K562 (cell line): ENCODE measurements at regions not wholly inside any gene's neighbourhood (a gene's known extent, or its start where the extent isn't known, plus 50 kb on each side); places are given as distances from the start of the nearest gene placed in this dataset.

Experiments
- FOXJ3 ChIP-seq: sonication (generic); formaldehyde crosslinking; IDR thresholded peaks from 2 replicates; pipeline ENCODE4 v1.4.0; 2020; ENCODE audit warnings: mild to moderate bottlenecking, missing genetic modification reagents
- JUND ChIP-seq, 2 experiments: IDR thresholded peaks; 2 replicates in 1 of 2; 3 replicates in 1 of 2; pipeline ENCODE4 v1.6.1; 2011; ENCODE audit warnings: borderline replicate concordance in 2 of 2, low read depth in 2 of 2, low read length in 2 of 2, improper control_type of control experiment in 1 of 2, missing biosample characterization in 1 of 2, missing genetic modification characterization in 1 of 2, missing genetic modification reagents in 1 of 2
- MCM7 ChIP-seq, 2 experiments: fragments of 450-650 bp; IDR thresholded peaks; 2 replicates each; pipeline ENCODE4 v1.6.1; 2016 to 2018
- NCOA6 ChIP-seq: fragments of 450-650 bp; IDR thresholded peaks from 2 replicates; pipeline ENCODE4 v1.6.1; 2017; ENCODE audit warnings: mild to moderate bottlenecking
- PCBP1 ChIP-seq: fragments of 200-400 bp; formaldehyde crosslinking; IDR thresholded peaks from 2 replicates; pipeline ENCODE4 v1.6.1; 2018; ENCODE audit warnings: mild to moderate bottlenecking, low read depth, low read length; ENCODE audit not compliant: poor library complexity, severe bottlenecking
- POLR2A ChIP-seq: fragments of 450-650 bp; conservative IDR thresholded peaks from 2 replicates; pipeline ENCODE4 v1.6.1; 2016
- POLR2H ChIP-seq: IDR thresholded peaks from 2 replicates; pipeline ENCODE4 v1.6.1; 2016; ENCODE audit warnings: missing genetic modification characterization, low read depth, mild to moderate bottlenecking, control low read depth, missing compliant biosample characterization, moderate library complexity
- POLR3G ChIP-seq: IDR thresholded peaks from 2 replicates; pipeline ENCODE4 v1.6.1; 2011; ENCODE audit not compliant: insufficient read length, insufficient replicate concordance; ENCODE audit errors: extremely low read depth
- TF ChIP-seq, protein P1 (sequence below): fragments of 450-650 bp; conservative IDR thresholded peaks from 2 replicates; pipeline ENCODE4 v1.6.1; 2016; ENCODE audit warnings: missing genetic modification characterization, low read depth, mild to moderate bottlenecking, control low read depth, missing compliant biosample characterization
- TF ChIP-seq, protein P2 (sequence below): fragments of 150-350 bp; conservative IDR thresholded peaks from 2 replicates; pipeline ENCODE4 v1.6.1; 2014; ENCODE audit warnings: low read length
- TF ChIP-seq, protein P3 (sequence below), 3 experiments: IDR thresholded peaks in 2 of 3; conservative IDR thresholded peaks in 1 of 3; 2 replicates each; pipeline ENCODE4 v1.5.1; 2011 to 2012; ENCODE audit warnings: low read length in 3 of 3, mild to moderate bottlenecking in 3 of 3, control low read depth in 2 of 3, improper control_type of control experiment in 1 of 3, inconsistent platforms in 1 of 3, low read depth in 1 of 3, mixed read lengths in 1 of 3, moderate library complexity in 1 of 3; ENCODE audit not compliant: insufficient read depth in 2 of 3
- TF ChIP-seq, protein P4 (sequence below): sonication (generic); formaldehyde crosslinking; IDR thresholded peaks from 2 replicates; pipeline ENCODE4 v1.5.0; 2020; ENCODE audit warnings: missing genetic modification reagents

DNA sequence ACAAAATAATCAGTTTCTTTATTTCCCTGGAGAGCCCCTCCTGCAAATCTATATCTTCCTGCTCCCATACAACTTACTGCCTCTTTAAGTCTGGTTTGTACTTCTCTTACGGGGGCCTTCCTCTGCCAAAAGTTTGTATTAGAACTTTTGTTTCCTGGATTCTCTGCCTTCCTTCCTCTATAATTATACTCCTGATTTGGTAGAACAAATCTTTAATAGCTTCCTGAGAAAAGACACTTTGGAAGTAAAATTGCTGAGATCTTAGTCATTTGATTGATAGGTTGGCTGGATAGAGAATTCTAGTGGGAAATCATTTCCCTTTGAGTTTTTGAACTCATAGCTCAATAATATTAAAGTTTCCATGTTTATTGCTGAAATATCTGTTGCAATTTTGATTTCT lies 499.2 kb downstream of the RAB38 start:
- TF ChIP-seq, protein P1, sequence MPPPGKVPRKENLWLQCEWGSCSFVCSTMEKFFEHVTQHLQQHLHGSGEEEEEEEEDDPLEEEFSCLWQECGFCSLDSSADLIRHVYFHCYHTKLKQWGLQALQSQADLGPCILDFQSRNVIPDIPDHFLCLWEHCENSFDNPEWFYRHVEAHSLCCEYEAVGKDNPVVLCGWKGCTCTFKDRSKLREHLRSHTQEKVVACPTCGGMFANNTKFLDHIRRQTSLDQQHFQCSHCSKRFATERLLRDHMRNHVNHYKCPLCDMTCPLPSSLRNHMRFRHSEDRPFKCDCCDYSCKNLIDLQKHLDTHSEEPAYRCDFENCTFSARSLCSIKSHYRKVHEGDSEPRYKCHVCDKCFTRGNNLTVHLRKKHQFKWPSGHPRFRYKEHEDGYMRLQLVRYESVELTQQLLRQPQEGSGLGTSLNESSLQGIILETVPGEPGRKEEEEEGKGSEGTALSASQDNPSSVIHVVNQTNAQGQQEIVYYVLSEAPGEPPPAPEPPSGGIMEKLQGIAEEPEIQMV (tag): no peak
- TF ChIP-seq POLR2A (no peak), JUND (IDR thresholded peaks at IDR 0.05; ENCODE audit: borderline replicate concordance, low read depth, low read length) (no peak), JUND (tag; IDR thresholded peaks at IDR 0.05; ENCODE audit: borderline replicate concordance, low read depth, low read length) (no peak), PCBP1 (no peak), NCOA6 (no peak), MCM7 (IDR thresholded peaks at IDR 0.05) (no peak), FOXJ3 (no peak), POLR2H (no peak), POLR3G (no peak)
- TF ChIP-seq, protein P2, sequence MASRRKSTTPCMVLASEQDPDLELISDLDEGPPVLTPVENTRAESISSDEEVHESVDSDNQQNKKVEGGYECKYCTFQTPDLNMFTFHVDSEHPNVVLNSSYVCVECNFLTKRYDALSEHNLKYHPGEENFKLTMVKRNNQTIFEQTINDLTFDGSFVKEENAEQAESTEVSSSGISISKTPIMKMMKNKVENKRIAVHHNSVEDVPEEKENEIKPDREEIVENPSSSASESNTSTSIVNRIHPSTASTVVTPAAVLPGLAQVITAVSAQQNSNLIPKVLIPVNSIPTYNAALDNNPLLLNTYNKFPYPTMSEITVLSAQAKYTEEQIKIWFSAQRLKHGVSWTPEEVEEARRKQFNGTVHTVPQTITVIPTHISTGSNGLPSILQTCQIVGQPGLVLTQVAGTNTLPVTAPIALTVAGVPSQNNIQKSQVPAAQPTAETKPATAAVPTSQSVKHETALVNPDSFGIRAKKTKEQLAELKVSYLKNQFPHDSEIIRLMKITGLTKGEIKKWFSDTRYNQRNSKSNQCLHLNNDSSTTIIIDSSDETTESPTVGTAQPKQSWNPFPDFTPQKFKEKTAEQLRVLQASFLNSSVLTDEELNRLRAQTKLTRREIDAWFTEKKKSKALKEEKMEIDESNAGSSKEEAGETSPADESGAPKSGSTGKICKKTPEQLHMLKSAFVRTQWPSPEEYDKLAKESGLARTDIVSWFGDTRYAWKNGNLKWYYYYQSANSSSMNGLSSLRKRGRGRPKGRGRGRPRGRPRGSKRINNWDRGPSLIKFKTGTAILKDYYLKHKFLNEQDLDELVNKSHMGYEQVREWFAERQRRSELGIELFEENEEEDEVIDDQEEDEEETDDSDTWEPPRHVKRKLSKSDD: no peak
- TF ChIP-seq, protein P3, sequence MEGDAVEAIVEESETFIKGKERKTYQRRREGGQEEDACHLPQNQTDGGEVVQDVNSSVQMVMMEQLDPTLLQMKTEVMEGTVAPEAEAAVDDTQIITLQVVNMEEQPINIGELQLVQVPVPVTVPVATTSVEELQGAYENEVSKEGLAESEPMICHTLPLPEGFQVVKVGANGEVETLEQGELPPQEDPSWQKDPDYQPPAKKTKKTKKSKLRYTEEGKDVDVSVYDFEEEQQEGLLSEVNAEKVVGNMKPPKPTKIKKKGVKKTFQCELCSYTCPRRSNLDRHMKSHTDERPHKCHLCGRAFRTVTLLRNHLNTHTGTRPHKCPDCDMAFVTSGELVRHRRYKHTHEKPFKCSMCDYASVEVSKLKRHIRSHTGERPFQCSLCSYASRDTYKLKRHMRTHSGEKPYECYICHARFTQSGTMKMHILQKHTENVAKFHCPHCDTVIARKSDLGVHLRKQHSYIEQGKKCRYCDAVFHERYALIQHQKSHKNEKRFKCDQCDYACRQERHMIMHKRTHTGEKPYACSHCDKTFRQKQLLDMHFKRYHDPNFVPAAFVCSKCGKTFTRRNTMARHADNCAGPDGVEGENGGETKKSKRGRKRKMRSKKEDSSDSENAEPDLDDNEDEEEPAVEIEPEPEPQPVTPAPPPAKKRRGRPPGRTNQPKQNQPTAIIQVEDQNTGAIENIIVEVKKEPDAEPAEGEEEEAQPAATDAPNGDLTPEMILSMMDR (IDR thresholded peaks at IDR 0.05 in 2 of 3, conservative IDR thresholded peaks at IDR 0.05 in 1 of 3; ENCODE audit: insufficient read depth in 2 of 3, low read depth in 1 of 3, low read length in 3 of 3): no peak
- TF ChIP-seq, protein P4, sequence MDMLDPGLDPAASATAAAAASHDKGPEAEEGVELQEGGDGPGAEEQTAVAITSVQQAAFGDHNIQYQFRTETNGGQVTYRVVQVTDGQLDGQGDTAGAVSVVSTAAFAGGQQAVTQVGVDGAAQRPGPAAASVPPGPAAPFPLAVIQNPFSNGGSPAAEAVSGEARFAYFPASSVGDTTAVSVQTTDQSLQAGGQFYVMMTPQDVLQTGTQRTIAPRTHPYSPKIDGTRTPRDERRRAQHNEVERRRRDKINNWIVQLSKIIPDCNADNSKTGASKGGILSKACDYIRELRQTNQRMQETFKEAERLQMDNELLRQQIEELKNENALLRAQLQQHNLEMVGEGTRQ (CRISPR knock-in tag): no peak
